NCI-H526 (cell line): ENCODE measurements at regions not wholly inside any gene's neighbourhood (a gene's known extent, or its start where the extent isn't known, plus 50 kb on each side); places are given as distances from the start of the nearest gene placed in this dataset.
A peak's percentile ranks its signal among the peaks of the same experiment; 100 is the strongest.

ENCODE experiments used
- DNase-seq, 2 experiments: peaks; one replicate each; lab custom pipeline; 2025; lab: John Stamatoyannopoulos, UW

DNA sequence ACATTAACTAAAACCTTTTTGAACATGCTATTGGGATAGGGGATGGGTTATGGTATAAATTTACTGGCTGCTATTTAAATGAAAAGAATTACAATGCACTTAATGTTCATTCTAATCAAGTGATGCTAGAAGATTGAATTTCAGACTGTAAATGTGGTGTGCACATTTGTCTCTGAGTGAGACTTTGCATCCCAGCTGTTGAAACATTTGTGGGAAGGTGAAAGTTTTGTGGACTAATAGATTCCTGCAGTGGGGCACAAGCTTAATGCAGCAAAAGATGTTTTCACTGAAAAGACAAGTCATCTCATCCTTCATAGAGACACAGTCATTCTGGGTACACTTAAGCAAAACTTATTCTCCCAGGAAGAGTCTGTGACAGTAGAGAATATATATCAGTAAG, 323.6 kb downstream of the NFIB start:
- DNase-seq, result no peak

- DNase-seq, result no peak
Observed at GRCh38 chr9:13988944-13989343, 325.0 kb downstream of the NFIB start.

- DNase-seq, result no peak
Observed at GRCh38 chr9:13983607-13984006, 330.3 kb downstream of the NFIB start.

DNA sequence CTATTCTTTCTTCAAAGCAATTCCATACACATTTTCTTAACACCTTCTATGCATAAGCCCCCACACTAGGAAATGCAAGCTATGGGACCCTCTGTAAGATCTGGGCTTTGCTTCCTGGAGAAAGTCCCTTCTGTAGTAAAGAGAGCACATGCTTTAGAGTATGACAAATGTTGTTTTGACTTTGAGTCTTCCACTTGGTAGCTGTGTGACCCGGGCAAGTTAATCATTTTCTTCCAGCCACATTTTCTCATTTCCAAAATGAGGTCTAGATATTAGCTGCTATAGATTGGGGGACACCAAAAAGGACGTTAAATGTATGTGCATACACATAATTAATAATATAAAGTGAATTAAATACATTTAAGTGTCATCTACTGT, 334.0 kb downstream of the NFIB start:
- DNase-seq, result no peak

DNA sequence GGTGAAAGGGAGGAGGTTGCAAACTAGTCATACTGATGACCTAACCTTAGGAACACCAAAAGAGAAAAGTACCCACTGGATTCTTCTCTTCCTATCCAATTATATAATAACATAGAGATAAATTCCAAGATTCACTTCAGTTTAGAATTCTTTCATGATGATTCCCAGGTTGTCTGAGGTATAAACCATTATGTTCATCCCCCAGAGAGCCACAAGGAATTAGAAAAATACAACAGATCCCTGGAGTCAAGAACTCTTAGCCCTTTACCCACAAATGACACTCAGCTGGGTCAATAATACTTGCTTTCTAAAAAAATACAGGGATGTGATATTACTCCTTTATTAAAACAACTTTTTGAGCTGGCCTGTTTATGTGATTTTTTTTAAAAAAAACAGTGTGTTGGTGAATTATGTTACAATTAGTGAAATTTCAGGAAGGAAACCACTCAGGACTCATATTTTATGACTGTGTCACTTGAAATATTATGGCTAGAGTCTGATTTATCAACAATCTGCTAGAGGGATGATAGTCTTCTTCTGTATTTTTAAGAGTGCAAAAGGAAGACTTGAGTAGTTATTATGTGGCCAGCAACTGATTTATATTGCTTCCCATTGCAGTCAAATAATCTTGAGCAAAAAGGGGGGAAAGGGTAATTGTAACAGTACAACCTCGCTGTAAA, 338.2 kb downstream of the NFIB start:
- no peak for DNase-seq

GRCh38 chr9:13974891-13975290, 339.1 kb downstream of the NFIB start:
- DNase-seq, result no peak

GRCh38 chr9:13971966-13972655, 341.8 kb downstream of the NFIB start:
- DNase-seq, result no peak

GRCh38 chr9:13971415-13971814, 342.5 kb downstream of the NFIB start:
- DNase-seq, result no peak

DNA sequence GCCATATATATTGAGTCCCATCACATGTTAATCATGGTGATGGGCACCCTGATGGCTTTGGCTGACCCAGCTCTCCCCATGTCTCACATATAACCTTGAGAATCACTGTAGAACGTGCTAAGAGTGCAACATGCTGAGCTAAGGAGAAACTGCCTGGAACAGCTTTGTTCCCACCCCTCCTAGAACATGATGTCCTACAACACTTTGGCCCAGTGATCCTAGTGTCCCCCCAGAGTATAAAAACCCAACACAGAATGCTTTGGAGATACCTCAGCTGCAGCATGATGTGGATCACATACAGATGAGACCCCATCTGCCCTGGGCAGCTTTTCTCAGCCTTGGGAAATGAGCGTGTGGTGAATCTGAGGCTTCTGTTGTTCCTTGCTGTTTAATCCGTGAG, 343.5 kb downstream of the NFIB start:
- no peak for DNase-seq

DNA sequence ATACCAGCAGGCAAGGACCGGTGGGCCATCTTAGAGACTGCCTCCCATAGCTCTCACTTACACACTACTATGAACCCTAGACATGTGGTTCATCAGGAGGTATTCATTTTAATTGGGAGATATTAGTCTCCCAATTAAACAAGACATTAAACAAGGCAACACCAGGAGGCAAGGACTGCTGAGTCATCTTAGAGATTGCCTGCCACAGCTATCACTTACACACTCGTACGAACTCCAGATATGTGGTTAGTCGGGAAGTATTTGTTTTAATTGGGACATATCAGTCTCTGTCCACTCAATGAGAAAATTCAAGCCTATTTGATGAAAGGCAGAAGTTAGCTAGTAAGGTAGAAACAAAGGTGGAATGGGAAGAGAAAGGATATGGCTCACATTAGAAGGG, 343.9 kb downstream of the NFIB start:
- no peak for DNase-seq

DNA sequence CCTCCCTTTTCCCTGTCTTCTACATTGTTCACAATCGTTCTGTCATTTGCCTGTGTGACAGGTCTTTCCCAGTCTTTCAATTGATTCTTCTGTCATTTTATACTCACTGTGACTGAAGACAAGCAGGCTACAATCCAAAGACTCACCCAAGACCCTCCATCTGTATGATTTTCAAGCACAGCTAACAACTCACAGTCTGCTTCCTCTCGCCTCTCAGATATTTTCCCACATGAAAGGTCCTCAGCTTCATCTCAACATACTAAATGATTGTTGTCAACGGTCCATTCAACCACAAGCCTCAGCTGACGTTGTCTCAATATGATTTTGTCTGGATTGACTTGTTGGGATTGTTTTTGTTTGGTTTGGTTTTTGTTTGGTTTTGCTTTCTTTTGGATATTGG, 346.5 kb downstream of the NFIB start:
- no peak for DNase-seq

GRCh38 chr9:13967011-13967410, 346.9 kb downstream of the NFIB start:
- no peak for DNase-seq

GRCh38 chr9:13963005-13963653, 350.8 kb downstream of the NFIB start:
- DNase-seq, result no peak

GRCh38 chr9:13962006-13962405, 351.9 kb downstream of the NFIB start:
- no peak for DNase-seq

GRCh38 chr9:13960011-13960765, 353.8 kb downstream of the NFIB start:
- no peak for DNase-seq

- no peak for DNase-seq
Observed at GRCh38 chr9:13958672-13959071, 355.3 kb downstream of the NFIB start.

DNA sequence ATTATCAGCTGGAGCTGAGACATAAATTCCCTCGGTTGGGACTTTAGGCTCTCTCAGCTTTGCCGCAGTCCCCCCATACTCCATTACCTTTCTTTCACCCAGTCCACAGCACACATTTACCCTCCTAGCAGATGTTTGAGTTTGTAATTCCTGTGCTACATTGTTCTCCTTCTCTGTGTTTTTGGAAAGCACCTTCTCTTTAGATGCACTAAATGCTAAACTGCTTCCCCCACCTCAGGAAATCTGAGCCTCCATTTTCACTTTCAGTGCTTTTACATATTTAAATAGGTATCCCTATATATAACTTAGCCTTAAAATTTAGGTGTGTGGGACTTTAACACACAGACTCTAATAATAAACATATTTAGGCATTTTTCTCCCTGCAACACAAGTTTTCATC, 356.9 kb downstream of the NFIB start:
- no peak for DNase-seq

- DNase-seq, result peak; percentile 2 to 24
Observed at GRCh38 chr9:13956107-13956506, 357.8 kb downstream of the NFIB start.

DNA sequence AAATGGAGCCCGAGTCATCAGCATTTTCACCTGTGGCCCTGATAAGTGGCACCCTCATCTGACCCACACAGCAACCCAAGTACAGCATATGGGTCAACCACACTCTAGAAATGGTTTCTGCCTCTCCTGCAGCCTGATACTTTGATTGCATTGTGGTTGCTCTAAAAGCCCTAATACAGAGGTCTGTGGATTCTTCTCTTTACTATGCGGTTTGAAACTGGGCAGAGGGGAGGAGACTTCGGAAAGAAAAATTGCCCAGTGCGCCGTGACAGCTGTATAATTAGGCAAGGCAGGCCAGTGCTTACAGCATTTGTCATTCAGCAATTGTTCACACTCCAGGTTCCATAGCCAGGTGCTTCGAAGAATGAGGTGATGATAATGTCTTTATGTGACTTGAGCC, 361.0 kb downstream of the NFIB start:
- peak in 1 of 2 experiments; percentile 3 for DNase-seq

DNA sequence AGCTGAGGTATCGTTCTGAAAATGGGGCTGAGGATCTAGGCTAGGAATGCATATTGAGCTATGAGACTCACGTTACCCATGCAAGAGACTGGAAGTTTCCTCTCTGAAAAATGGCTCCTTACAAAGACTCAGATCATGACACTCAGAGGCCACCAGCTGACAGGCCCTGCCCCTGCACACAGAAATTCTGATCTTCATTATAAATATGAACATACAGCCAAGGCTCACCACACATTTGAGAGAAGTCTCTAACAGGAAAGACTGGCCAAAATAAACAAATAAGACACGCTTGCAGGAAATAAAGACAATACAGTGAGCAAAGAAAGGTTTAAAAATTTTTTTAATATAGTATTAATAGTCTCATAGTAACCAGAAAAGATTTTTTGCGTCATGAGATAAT, 365.9 kb downstream of the NFIB start:
- no peak for DNase-seq

DNA sequence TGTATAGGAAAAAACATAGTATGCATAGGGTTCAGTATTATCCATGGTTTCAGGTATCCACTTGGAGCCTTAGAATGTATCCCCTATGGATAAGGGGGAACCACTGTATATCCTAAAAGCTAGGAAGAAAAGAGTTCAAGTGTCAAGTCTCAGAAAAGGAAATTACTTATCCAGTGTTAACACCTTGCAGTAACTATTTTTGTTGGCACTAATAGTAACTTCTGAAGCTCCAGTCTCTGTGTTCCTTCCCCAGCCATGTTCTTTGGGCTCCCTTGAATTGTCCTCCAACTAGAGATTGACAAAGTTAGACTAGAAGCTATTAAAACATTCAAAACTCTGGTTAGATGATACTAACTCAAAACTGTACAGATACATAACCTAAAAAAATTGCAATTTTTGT, 370.8 kb downstream of the NFIB start:
- no peak for DNase-seq

GRCh38 chr9:13942695-13943094, 371.2 kb downstream of the NFIB start:
- DNase-seq, result no peak

- no peak for DNase-seq
Observed at GRCh38 chr9:13942201-13942600, 371.7 kb downstream of the NFIB start.
